NCI-H187 treated with DMSO at 0.1 percent for 48 hours (cell line): ENCODE measurements at regions not wholly inside any gene's neighbourhood (a gene's known extent, or its start where the extent isn't known, plus 50 kb on each side); places are given as distances from the start of the nearest gene placed in this dataset.
"Not testable (repeated sequence)": the region's sequence is repeated elsewhere in the genome, so short reads cannot be mapped to it uniquely, and the experiment has no call there.

Source experiments
- DNase-seq: peaks from one replicate; lab custom pipeline; 2025; lab: John Stamatoyannopoulos, UW

- DNase-seq: no peak
These were observed 273.0 kb upstream of the NFIA start for GRCh38 chr1:60809204-60809980.

- DNase-seq: no peak
These were observed 273.7 kb upstream of the NFIA start for GRCh38 chr1:60808676-60809075.

GRCh38 chr1:60802884-60803283, 279.5 kb upstream of the NFIA start:
- no peak for DNase-seq

- no peak for DNase-seq
These were observed 285.0 kb upstream of the NFIA start for GRCh38 chr1:60797351-60797750.

GRCh38 chr1:60791226-60791625, 291.1 kb upstream of the NFIA start:
- DNase-seq: no peak

GRCh38 chr1:60773099-60773498, 309.3 kb upstream of the NFIA start:
- not testable (repeated sequence) for DNase-seq

GRCh38 chr1:60769082-60769481, 313.3 kb upstream of the NFIA start:
- no peak for DNase-seq

GRCh38 chr1:60765204-60765603, 317.2 kb upstream of the NFIA start:
- DNase-seq: no peak

GRCh38 chr1:60764489-60764888, 317.9 kb upstream of the NFIA start:
- no peak for DNase-seq

- DNase-seq: no peak
These were observed 318.6 kb upstream of the NFIA start for GRCh38 chr1:60763741-60764140.

- DNase-seq: no peak
These were observed 319.4 kb upstream of the NFIA start for GRCh38 chr1:60762911-60763310.

GRCh38 chr1:60762176-60762575, 320.2 kb upstream of the NFIA start:
- DNase-seq: no peak

GRCh38 chr1:60759291-60759690, 323.1 kb upstream of the NFIA start:
- no peak for DNase-seq

GRCh38 chr1:60757485-60757884, 324.9 kb upstream of the NFIA start:
- no peak for DNase-seq

- DNase-seq: no peak
These were observed 329.1 kb upstream of the NFIA start for GRCh38 chr1:60753036-60753900.

- DNase-seq: no peak
These were observed 331.1 kb upstream of the NFIA start for GRCh38 chr1:60751306-60751705.

- DNase-seq: no peak
These were observed 335.0 kb upstream of the NFIA start for GRCh38 chr1:60747353-60747752.

GRCh38 chr1:60746278-60746791, 336.0 kb upstream of the NFIA start:
- no peak for DNase-seq

- DNase-seq: no peak
These were observed 336.9 kb upstream of the NFIA start for GRCh38 chr1:60745484-60745883.

GRCh38 chr1:60742339-60742738, 340.0 kb upstream of the NFIA start:
- no peak for DNase-seq

GRCh38 chr1:60740154-60740553, 342.2 kb upstream of the NFIA start:
- no peak for DNase-seq

GRCh38 chr1:60739729-60740128, 342.6 kb upstream of the NFIA start:
- no peak for DNase-seq

GRCh38 chr1:60732977-60733401, 349.4 kb upstream of the NFIA start:
- no peak for DNase-seq
